GM12875 (cell line): ENCODE measurements at regions not wholly inside any gene's neighbourhood (a gene's known extent, or its start where the extent isn't known, plus 50 kb on each side); places are given as distances from the start of the nearest gene placed in this dataset.

Experiments
- H3K4me3 ChIP-seq: one replicate; pipeline ENCODE4 v1.5.1; 2011; ENCODE audit warnings: low read depth, low read length, control low read depth
- CTCF ChIP-seq: IDR thresholded peaks from 2 replicates; pipeline ENCODE4 v1.5.1; 2011; ENCODE audit warnings: low read depth, mild to moderate bottlenecking, control low read depth, inconsistent platforms, low read length, moderate library complexity, borderline replicate concordance; ENCODE audit not compliant: insufficient read depth

- no peak for TF ChIP-seq CTCF
- no peak overlapping the region for H3K4me3 ChIP-seq
Measured at GRCh38 chr6:2565499-2565898, 185.2 kb downstream of the MYLK4 start.

GRCh38 chr6:2563635-2564034 lies 187.1 kb downstream of the MYLK4 start:
- H3K4me3 ChIP-seq: no peak overlapping the region
- no peak for TF ChIP-seq CTCF

GRCh38 chr6:2562721-2563451 lies 187.8 kb downstream of the MYLK4 start:
- TF ChIP-seq CTCF: no peak
- no peak overlapping the region for H3K4me3 ChIP-seq

- no peak overlapping the region for H3K4me3 ChIP-seq
- no peak for TF ChIP-seq CTCF
Measured at GRCh38 chr6:2560917-2561698, 189.6 kb downstream of the MYLK4 start.

- TF ChIP-seq CTCF: no peak
Measured at GRCh38 chr6:2560140-2560818, 190.4 kb downstream of the MYLK4 start.

GRCh38 chr6:2558861-2559801 lies 191.6 kb downstream of the MYLK4 start:
- no peak overlapping the region for H3K4me3 ChIP-seq

More at GRCh38 chr6:2560140-2560818, 190.4 kb downstream of the MYLK4 start:
- H3K4me3 ChIP-seq: no peak overlapping the region

More at GRCh38 chr6:2558861-2559801, 191.6 kb downstream of the MYLK4 start:
- TF ChIP-seq CTCF: no peak
